ENCODE measurements at regions not wholly inside any gene's neighbourhood (a gene's known extent, or its start where the extent isn't known, plus 50 kb on each side); places are given as distances from the start of the nearest gene placed in this dataset.

DNA sequence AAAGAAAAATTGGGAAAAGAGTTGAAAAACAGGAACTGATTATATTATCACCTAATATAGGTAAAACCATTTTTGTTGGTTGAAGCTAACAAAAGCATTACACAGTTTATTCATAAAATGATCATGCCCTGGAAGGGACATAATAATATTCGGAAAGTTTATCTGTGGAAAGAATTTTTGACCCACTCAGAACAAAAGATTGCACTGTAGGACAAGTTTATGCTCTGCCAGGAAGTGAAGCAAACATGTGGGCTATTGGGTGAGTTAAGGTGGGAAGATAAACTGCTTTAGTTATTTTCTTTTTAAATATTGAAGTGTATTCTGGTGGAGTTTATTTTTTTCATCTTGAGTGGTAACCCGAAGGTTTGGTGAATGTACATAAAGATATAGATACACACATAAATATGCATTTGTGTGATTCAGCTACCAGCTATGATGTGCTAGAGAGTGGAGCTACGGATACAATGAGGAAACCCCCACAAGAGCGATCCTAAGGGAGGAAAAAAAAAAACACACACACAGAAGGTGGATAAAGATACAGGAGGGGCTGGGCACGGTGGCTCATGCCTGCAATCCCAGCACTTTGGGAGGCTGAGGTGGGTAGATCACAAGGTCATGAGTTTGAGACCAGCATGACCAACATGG is 506.4 kb upstream of the THBS1 start:
- no peak for TF ChIP-seq POLR2A (IDR thresholded peaks at IDR 0.05)
- TF ChIP-seq, protein P1, sequence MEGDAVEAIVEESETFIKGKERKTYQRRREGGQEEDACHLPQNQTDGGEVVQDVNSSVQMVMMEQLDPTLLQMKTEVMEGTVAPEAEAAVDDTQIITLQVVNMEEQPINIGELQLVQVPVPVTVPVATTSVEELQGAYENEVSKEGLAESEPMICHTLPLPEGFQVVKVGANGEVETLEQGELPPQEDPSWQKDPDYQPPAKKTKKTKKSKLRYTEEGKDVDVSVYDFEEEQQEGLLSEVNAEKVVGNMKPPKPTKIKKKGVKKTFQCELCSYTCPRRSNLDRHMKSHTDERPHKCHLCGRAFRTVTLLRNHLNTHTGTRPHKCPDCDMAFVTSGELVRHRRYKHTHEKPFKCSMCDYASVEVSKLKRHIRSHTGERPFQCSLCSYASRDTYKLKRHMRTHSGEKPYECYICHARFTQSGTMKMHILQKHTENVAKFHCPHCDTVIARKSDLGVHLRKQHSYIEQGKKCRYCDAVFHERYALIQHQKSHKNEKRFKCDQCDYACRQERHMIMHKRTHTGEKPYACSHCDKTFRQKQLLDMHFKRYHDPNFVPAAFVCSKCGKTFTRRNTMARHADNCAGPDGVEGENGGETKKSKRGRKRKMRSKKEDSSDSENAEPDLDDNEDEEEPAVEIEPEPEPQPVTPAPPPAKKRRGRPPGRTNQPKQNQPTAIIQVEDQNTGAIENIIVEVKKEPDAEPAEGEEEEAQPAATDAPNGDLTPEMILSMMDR (IDR thresholded peaks at IDR 0.05 in 8 of 11, conservative IDR thresholded peaks at IDR 0.05 in 3 of 11) = no peak
- no peak for TF ChIP-seq POLR2AphosphoS5 (IDR thresholded peaks at IDR 0.05)

Measured in spleen (tissue), 7 donors.